ENCODE measurements at regions not wholly inside any gene's neighbourhood (a gene's known extent, or its start where the extent isn't known, plus 50 kb on each side); places are given as distances from the start of the nearest gene placed in this dataset.
"Not testable (repeated sequence)": the region's sequence is repeated elsewhere in the genome, so short reads cannot be mapped to it uniquely, and the experiment has no call there.

DNA sequence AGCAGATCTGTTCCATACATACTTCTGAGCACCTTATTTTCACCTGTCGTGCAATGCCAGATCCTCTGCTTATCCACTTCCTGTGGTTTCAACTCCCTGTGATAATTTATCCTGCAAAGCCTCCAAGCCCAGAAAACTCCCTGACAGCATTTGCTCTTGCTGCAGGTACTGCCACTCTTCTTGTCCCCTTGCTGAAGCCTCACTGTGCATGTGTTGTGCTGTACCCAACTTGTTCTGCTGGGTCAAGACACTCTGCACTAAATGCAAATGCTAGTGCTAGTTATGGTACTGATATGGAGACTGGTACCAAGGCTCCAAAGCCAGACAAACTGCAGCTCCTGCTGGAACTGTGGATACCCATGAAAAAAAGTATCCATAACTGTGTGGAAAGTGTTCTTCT is 315.4 kb upstream of the MIR17HG start:
- no peak for DNase-seq

DNA sequence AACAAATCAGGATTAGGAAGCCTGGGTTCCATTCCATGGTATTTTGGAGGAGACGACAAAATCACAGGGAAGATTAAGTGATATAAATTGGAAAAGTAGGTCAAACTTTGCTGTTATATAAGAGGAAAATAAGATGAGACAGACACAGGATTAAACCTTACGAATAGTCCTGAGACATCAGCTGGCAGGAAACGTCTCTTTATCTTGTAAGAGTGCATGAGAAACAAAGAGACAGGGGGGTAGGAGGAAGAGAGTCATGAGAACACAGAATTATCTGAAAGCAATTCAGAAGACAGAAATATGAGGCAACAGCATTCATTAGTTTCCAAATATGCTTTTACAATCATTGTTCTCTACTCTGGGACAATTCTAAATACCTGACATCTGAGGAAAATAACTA is 310.6 kb upstream of the MIR17HG start:
- DNase-seq, result no peak

DNA sequence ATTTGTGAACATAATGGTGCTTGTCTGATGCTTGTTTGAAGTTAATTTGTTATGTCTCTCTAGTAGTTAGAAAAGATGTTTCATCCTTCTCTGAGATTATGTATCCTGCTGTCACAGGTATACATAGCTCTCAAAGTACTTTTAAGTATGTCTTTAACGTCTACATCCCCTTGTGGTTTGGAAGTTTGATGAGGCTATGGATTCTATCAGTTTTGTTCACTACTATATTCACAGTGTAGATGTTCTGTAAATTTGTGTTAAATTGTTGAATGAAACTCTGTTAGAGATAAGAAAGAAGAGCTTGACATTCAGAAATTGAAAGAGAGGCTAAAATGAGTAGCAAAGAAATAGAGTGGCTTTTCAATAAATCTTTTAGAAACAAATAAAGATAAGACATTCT is 304.6 kb upstream of the MIR17HG start:
- DNase-seq, result no peak

DNA sequence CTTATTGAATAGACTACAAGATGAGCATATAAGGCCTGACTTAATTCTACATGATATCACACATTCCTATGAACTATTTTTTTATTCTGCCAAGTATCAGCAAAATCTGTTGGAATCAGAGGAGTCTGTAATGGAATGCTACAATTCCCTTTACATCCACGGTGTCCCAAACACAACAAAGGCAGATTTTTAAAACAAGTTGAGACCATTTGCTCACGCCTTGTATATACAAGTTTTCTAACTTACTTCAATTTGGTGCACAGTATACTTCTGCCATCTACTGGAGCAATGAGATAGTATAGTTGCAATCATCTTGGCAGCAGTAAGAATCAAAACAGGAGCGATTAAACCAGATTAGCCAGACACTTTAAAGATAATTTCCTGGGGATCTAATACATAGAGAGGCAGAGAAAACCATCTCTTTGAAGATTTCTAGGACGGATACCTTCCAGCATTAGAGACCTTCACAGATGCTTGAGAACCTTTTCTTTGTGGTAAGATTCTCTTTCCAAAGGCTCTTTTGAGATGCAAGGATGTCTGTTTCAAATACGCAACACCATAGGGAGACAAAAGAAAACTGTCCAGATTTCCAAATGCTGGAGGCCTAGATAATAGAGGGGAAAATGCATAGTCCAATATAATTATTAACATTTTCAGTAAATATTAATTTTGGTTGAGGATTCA is 302.0 kb upstream of the MIR17HG start:
- no peak for DNase-seq

DNA sequence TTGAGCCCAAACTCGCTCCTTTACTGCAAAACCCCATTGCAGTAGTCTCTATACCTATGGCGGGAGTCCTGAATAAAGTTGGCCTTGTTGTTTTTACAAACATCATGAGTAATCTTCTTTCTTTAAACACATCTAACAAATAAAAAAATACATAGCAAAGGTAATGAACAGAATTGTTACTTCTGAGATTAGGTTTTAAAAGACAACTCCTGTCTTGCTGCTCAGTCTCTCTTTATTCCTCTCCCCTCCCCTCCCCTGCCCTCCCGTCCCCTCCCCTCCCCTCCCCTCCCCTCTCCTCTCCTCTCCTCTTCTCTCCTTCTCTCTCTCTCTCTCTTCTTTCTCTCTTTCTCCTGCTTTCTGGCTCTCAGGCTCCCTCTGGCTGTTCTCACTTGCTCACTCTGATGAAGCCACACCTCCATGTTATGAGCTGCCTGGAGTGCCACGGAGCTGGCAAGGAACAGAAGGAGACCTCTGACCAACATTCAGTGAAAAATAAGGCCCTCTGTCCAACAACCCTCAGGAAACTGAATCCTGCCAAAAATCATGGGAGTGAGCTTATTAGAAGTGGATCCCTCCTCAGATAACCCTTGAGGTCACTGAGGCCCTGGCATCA is 300.7 kb upstream of the MIR17HG start:
- no peak for DNase-seq

DNA sequence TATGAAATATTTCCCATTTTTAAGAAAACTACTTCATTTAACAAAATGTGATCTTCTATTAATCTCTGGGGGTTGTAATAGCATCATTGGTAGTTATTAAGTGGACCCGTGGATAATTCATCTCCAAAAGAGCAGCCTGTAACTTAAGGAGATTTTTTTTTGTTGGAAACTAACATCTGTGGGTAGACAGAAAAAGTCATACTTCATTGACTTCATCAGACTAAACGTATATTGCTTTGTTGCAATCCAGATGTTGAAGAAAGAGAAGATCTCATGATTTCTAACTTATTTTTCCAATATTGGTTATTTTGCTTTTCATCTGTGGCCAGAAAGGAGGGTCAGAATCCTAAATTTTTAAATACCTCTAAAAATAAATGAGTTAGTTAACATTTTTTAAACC is 296.5 kb upstream of the MIR17HG start:
- DNase-seq, result no peak

DNA sequence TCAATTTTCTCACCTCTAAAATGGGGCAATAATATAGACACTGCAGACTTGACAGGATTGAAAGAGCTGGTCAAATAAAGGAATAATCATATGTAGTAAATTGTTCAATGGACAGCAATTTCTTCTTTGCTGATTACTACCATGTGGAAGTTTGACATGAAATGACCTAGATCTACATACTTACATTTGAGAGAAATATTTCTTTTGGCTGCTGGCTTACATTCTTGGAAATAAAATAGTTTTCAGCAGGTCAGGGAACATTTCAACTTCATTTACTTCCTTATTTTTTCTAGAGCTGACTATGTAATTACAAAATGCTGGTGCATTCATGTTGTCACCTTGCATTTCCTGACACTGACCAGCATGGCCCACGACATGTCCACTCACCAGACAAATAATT is 294.6 kb upstream of the MIR17HG start:
- DNase-seq, result no peak

DNA sequence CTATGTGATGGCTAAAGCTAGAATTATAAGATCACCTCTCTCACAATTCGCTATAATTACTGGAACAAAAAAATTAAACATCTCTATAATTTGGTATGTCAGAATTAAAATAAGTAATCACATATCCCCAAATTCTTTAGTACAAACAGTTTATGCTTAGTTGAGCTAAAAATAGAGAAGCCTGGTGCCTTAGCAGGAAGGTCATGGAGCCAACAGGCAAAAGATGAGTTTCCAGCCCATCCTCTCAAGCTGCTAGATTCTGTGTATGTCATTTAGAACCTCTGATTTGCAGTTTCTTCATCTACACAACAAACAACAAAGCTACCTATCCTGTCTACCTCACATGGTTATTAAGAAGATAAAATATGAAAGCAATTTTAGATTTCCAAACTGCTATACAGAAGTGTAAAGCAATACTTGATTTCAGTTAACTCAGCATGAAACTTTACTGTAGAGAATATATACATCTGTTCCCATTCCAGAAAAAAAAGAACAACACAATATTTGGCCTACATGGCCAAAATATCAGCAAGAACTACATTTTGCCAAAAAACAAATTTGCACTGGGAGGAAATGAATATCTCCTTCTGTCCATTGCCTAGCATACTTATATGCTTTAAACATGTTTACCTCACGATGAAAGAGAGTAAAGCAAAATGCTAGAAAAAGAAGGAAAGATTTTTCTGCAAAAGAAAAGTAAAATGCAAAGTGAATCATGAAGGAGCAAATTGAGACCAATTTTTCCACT is 294.0 kb upstream of the MIR17HG start:
- DNase-seq, result no peak

DNA sequence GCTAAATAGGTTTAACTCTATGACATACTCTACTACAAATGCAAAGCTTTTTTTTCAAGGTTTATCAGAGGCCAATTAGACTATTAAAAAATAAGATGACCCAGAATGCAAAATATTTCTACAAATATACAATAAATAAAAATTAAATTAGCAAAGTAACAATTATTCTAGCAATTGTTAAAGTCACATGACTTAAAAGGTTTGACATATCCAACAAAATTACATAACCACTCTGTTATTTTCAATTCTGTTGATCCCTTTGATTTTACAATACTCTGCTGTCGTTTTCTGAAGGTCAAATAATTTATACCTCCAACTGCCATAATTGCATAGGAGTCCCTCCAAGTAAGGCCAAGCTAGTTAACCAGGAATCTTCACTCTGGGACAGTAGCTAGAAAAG is 292.6 kb upstream of the MIR17HG start:
- DNase-seq, result no peak

DNA sequence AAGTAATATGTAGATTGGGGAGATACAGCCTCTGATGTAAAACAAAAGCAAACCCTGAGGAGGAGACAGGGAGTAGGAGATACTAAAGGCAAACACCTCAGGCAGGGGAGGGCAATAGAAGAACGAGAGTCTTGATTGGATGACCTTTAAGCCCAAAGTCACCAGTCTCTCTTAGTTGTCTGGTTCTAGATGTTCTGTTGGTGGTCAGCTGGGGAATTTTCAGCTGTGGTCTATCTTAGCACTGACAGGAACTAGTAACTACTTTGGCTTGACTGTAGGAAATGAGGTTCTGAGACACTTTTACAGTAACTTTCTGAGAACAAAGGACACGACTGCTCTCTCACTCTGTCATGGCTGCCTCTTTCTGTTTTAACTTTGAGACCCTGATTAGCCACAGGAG is 290.7 kb upstream of the MIR17HG start:
- no peak for DNase-seq

DNA sequence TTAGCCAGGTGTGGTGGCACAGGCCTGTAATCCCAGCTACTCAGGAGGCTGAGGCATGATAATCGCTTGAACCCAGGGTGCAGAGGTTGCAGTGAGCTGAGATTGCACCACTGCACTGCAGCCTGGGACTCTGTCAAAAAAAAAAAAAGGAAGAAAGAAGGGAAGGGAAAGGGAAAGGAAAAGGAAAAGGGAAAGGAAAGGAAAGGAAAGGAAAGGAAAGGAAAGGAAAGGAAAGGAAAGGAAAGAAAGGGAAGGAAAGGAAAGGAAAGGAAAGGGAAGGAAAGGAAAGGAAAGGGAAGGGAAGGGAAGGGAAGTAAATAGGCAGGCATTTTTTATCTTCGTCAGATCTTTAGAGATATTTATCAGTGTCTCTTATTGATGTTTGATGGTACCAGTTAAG is 290.0 kb upstream of the MIR17HG start:
- not testable (repeated sequence) for DNase-seq

DNA sequence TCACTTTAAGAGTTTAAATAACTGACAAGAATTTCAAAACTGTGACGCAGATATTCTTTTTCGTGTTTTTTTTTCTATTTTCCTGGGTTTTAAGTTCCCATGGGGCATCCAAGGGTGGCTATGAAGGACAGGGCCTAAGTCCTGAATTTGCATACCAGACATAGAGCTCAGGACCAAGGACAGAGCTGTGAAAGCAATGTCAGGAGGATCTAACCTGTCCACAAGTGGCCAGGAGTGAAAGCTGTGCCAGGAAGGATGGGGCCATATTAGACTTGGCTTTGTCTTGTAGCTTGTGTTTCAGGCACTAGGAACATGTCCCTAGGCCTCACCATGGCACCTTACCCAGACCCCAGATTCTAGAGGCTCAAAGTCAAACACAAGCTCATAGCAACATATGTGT is 289.4 kb upstream of the MIR17HG start:
- DNase-seq, result no peak

DNA sequence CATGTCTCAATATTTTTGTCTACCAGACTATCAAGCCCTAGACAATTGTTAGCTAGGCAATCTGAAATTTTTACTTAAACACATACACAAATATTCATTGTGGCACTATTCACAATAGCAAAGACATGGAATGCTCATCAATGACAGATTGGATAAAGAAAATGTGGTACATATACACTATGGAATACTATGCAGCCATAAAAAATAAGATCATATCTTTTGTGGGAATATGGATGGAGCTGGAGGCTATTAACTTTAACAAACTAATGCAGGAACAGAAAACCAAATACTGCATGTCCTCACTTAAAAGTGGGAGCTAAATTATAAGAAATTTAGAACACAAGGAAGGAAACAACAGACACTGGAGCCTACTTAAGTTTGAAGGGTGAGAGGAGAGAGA is 288.6 kb upstream of the MIR17HG start:
- DNase-seq, result no peak

DNA sequence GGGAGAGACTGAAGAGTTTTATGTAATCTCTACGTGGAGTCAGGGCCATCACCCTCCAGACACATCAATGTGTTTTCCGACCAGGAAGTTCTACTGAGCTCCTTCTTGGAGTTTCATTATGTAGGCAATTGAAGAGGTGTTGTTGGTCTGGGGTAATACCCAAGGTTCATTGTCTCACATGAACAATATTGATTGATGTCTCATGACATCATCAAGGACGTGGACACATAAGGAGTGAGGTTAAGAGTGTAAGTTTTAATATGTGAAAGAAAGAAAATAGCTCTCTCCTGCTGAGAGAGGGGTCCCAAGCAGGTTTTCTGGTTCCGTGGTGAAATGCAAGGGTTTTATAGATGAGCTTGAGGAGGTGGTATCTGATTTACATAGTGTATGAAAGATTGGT is 280.7 kb upstream of the MIR17HG start:
- no peak for DNase-seq

DNA sequence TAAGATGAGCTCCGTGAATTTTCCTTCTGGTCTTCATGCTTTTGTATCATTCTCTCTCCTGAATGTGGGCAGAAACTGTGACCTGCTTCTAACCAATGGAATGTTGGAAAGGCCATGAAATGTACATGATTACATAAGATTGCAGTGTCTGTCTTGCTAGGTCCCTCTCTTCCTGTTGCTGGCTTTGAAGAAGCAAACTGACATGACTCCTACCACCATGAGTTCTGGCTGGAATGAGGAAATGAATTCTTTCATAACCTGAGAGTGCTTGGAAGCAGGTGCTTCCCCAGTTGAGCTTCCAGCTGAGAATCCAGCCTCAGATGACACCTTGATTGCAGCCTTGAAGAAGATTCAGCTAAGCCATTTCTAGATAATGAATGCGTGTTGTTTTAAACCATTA is 275.0 kb upstream of the MIR17HG start:
- DNase-seq, result no peak

DNA sequence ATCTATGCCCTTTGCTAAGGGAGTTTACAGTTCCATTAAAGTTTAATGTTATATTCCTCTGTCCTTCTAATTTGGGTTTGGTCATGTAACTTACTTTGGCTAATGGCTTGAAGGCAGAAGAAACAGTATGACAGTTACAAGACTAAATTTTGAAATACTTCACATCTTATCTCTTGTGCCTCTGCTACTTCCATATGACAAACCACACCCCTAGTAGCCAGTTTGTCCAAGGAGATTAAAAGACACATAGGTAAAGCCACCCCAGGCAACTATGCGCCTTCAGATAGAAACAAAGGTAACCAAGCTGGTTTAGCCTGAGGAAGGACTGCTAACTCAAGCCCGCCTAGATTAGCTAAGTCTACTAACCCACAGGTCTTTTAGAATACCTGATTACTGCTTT is 273.4 kb upstream of the MIR17HG start:
- no peak for DNase-seq

DNA sequence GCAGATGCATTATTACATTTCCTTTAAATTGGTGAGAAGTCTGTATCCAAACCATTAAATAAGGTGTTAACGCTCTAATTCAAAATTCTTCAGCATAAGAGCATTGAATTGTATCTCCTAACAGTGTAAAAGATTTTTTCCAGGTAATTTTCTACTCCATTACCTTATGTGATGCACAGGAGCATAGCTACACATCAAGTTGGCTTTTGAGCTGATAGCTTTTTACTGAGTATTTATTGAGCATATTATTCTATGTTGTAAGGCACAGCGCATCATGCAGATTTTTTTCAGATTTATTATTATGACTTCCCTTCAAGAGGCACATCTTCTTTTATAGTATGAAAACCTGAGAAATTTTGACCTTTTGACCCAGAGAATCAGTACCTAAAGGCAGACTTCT is 270.7 kb upstream of the MIR17HG start:
- no peak for DNase-seq

DNA sequence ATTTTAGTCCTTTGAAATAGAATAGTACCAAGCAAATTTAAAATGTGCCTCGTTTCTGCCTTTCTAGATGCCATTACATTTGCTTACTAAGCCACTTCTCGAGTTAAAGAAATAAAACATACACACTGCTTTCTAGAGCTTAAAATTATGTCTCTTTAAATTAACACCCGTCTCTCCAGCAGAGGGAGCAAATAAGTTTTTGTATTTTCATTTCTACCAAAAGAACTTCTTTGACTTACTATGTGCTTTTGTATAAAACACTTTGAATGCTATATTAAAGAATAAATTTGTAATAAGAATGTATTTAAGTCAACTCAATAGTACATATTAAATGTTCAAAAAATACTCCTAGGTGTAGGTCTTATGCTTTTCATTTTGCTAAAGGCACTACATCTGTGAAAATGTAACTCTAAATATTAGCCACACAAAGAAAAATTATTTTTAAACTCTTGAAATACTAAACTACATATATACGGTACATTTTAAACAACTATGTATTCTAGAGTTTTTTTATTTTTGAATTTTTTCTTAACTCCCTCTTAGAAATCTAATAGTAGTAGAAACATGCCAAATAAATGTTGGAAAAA is 269.3 kb upstream of the MIR17HG start:
- DNase-seq, result no peak

DNA sequence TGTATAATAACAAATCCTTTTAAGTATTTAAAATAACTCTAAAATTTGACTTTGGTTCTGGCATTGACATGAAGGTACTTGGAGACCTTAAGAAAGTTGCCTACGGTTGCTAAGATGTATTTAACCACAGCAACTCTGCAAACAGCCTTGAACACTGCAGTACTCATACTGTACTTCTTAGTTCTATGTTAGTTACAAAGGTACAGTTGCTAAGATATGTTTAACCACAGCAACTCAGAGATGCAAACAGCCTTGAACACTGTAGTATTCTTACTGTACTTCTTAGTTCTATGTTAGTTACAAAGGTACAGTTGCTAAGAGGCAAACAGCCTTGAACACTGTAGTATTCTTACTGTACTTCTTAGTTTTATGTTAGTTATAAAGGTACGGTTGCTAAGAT is 268.3 kb upstream of the MIR17HG start:
- no peak for DNase-seq

DNA sequence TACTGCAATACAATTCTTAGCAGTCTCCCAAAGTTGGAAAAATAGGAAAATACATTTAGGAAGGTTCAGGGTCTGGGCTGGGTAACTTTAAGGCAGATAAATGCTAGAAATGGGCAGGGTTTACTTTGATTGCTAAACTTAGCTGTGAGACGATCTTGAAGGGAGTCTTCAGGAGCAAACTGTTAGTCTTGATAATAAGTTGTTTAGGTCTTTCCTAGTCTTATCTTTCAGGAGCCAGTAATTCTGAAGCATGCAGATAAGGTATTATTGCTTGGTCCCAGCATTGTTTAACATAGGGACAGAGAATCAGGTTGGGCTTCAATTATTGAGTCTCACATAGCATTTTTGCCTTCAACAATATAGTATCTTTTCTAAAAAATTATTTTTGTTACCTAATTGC is 262.4 kb upstream of the MIR17HG start:
- no peak for DNase-seq

DNA sequence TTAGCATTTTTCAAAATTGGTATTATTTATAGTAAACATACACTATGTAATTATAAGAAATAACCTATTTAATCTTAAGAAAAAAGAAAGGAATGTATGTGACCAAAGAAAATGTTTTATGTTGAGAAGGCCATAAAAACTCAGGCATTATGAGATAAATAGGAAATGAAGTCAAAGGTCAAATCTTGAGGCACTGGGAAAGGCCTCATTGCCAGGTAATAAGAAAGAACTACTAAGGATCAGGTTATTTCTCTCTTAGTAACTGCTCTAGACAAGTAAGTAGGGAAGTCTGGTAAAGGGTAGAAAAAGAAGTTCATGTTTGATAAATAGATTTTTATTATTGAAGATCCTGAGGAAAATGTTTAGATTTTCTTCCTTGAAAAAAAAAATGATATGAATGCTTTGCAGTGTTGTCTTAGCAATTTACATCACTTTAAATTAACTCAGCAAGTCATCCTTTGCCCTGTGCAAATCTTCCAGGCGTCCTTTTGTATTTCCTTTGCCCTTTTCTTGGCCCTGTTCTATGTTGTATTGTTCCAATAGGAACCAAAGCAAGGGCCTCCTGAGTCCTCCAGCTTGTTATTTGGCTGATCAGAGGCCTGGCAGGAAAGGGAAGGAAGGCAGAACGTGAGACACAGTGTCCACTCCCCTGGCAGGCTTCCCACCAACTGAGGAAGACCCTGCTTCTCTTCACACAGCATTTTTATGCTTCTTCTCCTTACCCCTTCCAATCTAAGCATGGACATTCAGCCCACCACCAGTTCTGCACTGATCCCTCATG is 260.4 kb upstream of the MIR17HG start:
- DNase-seq, result no peak

DNA sequence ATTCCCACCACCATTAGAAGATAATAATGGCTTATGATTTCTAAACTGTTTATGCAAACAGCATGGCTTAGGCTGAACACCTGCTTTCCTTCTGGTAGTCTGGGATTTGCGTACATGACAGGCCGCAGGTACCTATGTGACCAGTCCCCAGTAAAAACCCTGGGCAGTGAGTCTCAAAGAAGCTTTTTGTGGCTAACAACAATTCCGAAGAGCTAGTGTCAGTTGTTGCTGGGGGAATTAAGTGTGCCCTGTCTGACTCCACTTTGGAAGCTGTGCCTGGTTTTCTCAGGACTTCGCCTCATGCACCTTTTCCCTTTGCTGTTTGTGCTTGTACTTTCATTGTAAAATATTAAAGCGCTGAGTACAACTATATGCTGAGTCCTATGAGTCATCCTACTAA is 250.2 kb upstream of the MIR17HG start:
- DNase-seq, result no peak

DNA sequence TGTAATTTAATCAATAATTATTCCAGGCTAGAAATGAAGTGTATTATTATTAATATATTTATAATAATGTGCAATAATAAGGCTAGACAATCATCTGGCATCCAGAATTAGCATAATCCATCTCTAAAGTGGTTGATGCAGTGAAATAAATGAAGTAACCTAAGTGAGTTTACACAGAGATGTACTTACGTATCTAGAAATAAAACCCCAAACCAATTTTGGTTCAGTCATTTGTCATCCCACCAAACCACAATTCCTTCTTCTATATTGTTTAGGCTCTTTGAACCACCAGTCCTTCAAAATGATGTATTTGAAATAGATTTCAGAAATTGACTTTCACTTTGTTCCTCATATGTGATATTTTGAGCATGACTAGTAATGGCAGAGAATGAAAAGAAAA is 247.6 kb upstream of the MIR17HG start:
- DNase-seq, result no peak
